DND-41 (cell line): ENCODE measurements at regions not wholly inside any gene's neighbourhood (a gene's known extent, or its start where the extent isn't known, plus 50 kb on each side); places are given as distances from the start of the nearest gene placed in this dataset.
"Not testable (repeated sequence)": the region's sequence is repeated elsewhere in the genome, so short reads cannot be mapped to it uniquely, and the experiment has no call there.

ENCODE experiments used
- ATAC-seq: fragments of 200-7000 bp; cut with Tn5 transposase; 3 replicates; pipeline ENCODE4 v1.9.1; 2021; ENCODE audit warnings: low read depth; ENCODE audit not compliant: insufficient read depth
- DNase-seq: peaks from one replicate; pipeline ENCODE4 v3.0.0-alpha.2; 2020
- H2AFZ ChIP-seq: 2 replicates; pipeline ENCODE4 v1.6.0; 2012; ENCODE audit warnings: low read depth, low read length
- H3K27ac ChIP-seq: 2 replicates; pipeline ENCODE4 v1.5.1; 2012; ENCODE audit warnings: low read length, inconsistent platforms
- H3K27me3 ChIP-seq: fragments of 200-600 bp; sonication (generic); 2 replicates; pipeline ENCODE4 v1.6.0; 2012; ENCODE audit warnings: low read length, mild to moderate bottlenecking, inconsistent platforms; ENCODE audit not compliant: insufficient read depth, poor library complexity
- H3K36me3 ChIP-seq: 2 replicates; pipeline ENCODE4 v1.5.1; 2012; ENCODE audit warnings: low read length, inconsistent platforms; ENCODE audit not compliant: insufficient read depth
- H3K4me1 ChIP-seq: 2 replicates; pipeline ENCODE4 v1.5.1; 2012; ENCODE audit warnings: mild to moderate bottlenecking, low read length; ENCODE audit not compliant: insufficient read depth
- H3K4me2 ChIP-seq: 2 replicates; pipeline ENCODE4 v1.6.0; 2012; ENCODE audit warnings: mild to moderate bottlenecking, moderate library complexity, low read length, inconsistent platforms; ENCODE audit not compliant: insufficient read depth
- H3K4me3 ChIP-seq, 2 experiments: fragments of 200-600 bp in 1 of 2; shearing (Covaris generic) in 1 of 2; 2 replicates each; pipeline ENCODE4 v1.5.1; 2012 to 2016; ENCODE audit warnings: inconsistent platforms in 2 of 2, low read length in 2 of 2, mild to moderate bottlenecking in 2 of 2, low read depth in 1 of 2, moderate library complexity in 1 of 2
- H3K79me2 ChIP-seq: 2 replicates; pipeline ENCODE4 v1.6.0; 2012; ENCODE audit warnings: low read length, inconsistent platforms; ENCODE audit not compliant: insufficient read depth
- H3K9ac ChIP-seq: 2 replicates; pipeline ENCODE4 v1.6.0; 2012; ENCODE audit warnings: low read depth, mild to moderate bottlenecking, inconsistent platforms, low read length, moderate library complexity
- H3K9me3 ChIP-seq: 2 replicates; pipeline ENCODE4 v1.5.1; 2012; ENCODE audit warnings: low read length, moderate library complexity, mild to moderate bottlenecking, inconsistent platforms; ENCODE audit not compliant: insufficient read depth, severe bottlenecking
- H4K20me1 ChIP-seq: 2 replicates; pipeline ENCODE4 v1.6.0; 2012; ENCODE audit warnings: low read length; ENCODE audit not compliant: insufficient read depth
- EZH2 ChIP-seq: IDR thresholded peaks from 3 replicates; pipeline ENCODE4 v1.6.1; 2012; ENCODE audit warnings: borderline replicate concordance, low read depth, mild to moderate bottlenecking, moderate library complexity, low read length, inconsistent platforms; ENCODE audit not compliant: severe bottlenecking
- TF ChIP-seq, protein P1 (sequence below): IDR thresholded peaks from 2 replicates; pipeline ENCODE4 v1.5.1; 2012; ENCODE audit warnings: borderline replicate concordance, low read length, moderate library complexity, mild to moderate bottlenecking; ENCODE audit not compliant: poor library complexity, severe bottlenecking; ENCODE audit errors: extremely low read depth

DNA sequence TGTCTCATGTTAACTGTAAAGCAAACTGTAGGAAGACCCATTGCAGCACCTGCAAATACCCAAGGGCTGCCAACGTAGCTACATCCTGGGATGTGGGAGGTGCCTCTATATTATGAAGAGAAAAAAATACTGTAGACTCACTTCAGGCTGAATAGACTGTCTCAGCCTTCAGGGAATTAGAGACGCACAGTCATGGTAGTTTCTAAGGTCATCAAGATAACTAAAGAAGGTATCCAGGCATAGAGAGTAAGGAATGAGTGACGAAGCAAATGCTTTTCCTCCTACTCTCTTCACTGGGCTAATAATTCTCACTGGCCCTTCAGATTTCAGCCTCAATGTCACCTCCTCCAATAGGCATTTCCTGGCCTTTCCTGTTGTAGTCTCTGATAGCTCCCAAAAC, 121.6 kb upstream of the ECI2 start:
- Histone ChIP-seq H3K9ac (no peak overlapping the region), H3K79me2 (no peaks in the 10 kb centered on the region), H3K9me3 (peaks cover 3% of the 10 kb centered on the region), H3K27me3 (no peaks in the 10 kb centered on the region), H3K4me2 (no peak overlapping the region), H3K4me1 (no peaks in the 10 kb centered on the region), H3K27ac (no peak overlapping the region), H3K36me3 (no peaks in the 10 kb centered on the region), H3K4me3 (no peak overlapping the region), H4K20me1 (no peaks in the 10 kb centered on the region), H2AFZ (no peak overlapping the region)
- no peak for DNase-seq
- TF ChIP-seq, protein P1, sequence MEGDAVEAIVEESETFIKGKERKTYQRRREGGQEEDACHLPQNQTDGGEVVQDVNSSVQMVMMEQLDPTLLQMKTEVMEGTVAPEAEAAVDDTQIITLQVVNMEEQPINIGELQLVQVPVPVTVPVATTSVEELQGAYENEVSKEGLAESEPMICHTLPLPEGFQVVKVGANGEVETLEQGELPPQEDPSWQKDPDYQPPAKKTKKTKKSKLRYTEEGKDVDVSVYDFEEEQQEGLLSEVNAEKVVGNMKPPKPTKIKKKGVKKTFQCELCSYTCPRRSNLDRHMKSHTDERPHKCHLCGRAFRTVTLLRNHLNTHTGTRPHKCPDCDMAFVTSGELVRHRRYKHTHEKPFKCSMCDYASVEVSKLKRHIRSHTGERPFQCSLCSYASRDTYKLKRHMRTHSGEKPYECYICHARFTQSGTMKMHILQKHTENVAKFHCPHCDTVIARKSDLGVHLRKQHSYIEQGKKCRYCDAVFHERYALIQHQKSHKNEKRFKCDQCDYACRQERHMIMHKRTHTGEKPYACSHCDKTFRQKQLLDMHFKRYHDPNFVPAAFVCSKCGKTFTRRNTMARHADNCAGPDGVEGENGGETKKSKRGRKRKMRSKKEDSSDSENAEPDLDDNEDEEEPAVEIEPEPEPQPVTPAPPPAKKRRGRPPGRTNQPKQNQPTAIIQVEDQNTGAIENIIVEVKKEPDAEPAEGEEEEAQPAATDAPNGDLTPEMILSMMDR: no peak
- no peak for TF ChIP-seq EZH2
- ATAC-seq: no peak

DNA sequence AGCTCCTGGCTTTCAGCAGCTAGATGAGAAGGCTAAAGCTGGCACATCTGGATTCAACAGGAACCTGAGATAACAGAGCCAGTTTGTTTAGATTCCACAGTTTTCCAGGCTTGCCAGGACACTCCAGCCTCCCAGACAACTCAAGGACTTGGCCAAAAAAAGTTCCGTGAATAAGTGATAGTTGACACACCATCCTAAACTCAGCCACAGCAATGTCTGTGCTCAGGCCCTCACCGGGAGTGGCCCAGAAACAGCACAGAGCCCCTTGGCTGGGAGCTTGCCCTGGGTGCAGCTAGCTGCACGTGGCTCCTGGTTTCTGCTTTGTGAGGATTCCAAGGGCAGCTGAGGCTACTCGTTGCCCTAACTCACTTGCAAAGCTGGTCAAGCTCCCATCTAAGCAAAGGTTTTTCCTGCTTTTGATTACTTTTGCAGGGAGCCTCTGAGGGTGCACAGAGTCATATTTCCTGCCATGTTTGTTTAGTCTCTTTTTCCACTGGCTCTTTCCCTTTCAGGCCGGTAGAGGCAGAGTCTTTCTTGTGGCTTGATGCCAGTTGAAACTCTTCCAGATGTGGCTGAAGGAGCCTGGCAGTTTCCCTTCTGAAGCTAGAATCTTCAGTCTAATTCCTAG, 118.3 kb upstream of the ECI2 start:
- Histone ChIP-seq H3K9ac (no peak overlapping the region), H4K20me1 (no peaks in the 10 kb centered on the region), H3K4me1 (no peaks in the 10 kb centered on the region), H3K4me3 (no peak overlapping the region), H3K27ac (no peak overlapping the region), H3K36me3 (no peaks in the 10 kb centered on the region), H3K9me3 (peaks cover 3% of the 10 kb centered on the region), H3K79me2 (no peaks in the 10 kb centered on the region), H2AFZ (no peak overlapping the region), H3K27me3 (no peaks in the 10 kb centered on the region), H3K4me2 (no peak overlapping the region)
- DNase-seq: no peak
- ATAC-seq: no peak
- TF ChIP-seq, protein P1: peak; percentile 5
- no peak for TF ChIP-seq EZH2

DNA sequence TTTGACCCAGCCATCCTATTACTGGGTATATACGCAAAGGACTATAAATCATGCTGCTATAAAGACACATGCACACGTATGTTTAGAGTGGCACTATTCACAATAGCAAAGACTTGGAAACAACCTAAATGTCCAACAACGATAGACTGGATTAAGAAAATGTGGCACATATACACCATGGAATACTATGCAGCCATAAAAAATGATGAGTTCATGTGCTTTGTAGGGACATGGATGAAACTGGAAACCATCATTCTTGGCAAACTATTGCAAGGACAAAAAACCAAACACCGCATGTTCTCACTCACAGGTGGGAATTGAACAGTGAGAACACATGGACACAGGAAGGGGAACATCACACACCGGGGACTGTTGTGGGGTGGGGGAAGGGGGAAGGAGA, 117.1 kb upstream of the ECI2 start:
- H3K27me3 ChIP-seq, H3K4me1 ChIP-seq, H2AFZ ChIP-seq, H3K79me2 ChIP-seq, ATAC-seq, H4K20me1 ChIP-seq, H3K9ac ChIP-seq, DNase-seq, H3K36me3 ChIP-seq, H3K9me3 ChIP-seq, H3K4me2 ChIP-seq, H3K4me3 ChIP-seq, H3K27ac ChIP-seq: not testable (repeated sequence)

DNA sequence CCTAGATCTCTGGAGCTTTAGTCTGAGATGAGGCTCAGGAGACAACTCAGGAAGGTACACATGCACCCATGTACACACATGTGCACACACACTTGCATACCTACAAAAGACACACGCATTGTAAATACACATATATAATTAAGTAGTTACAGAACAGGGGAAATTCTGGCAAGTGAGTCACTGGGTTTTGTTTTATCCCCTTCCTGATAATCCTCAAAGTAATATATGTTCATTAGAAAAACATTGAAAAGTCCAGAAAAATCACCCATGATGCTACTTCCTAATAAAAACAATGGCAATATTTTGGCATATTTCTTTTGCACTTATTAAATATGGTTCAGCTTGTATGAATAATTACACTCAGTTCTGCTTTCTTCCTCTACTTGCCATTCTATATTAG, 115.3 kb upstream of the ECI2 start:
- ATAC-seq (no peak), DNase-seq (no peak)
- H3K4me1 ChIP-seq: no peaks in the 10 kb centered on the region
- H3K4me2 ChIP-seq: no peak overlapping the region
- H4K20me1 ChIP-seq: no peaks in the 10 kb centered on the region
- H3K36me3 ChIP-seq: no peaks in the 10 kb centered on the region
- no peak overlapping the region for H3K9ac ChIP-seq
- H3K9me3 ChIP-seq: peaks cover 3% of the 10 kb centered on the region
- no peak overlapping the region for H3K4me3 ChIP-seq
- H3K79me2 ChIP-seq: no peaks in the 10 kb centered on the region
- H3K27me3 ChIP-seq: no peaks in the 10 kb centered on the region
- no peak overlapping the region for H2AFZ ChIP-seq
- H3K27ac ChIP-seq: no peak overlapping the region
- TF ChIP-seq EZH2: no peak
- TF ChIP-seq, protein P1: no peak

DNA sequence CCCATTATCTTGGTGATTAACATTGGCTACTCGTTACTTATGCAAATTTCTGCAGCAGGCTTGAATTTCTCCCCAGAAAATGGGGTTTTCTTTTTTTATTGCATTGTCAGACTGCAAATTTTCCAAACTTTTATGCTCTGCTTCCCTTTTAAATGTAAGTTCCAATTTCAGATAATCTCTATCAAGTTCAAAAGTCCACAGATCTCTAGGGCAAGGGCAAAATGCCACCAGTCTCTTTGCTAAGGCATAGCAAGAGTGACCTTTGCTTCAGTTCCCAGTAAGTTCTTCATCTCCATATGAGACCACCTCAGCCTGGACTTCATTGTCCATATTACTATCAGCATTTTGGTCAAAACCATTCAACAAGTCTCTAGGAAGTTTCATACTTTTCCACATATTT, 108.5 kb upstream of the ECI2 start:
- H3K36me3 ChIP-seq, H3K9me3 ChIP-seq, H3K4me1 ChIP-seq, H3K27ac ChIP-seq, ATAC-seq, H3K4me3 ChIP-seq, H3K27me3 ChIP-seq, H3K9ac ChIP-seq, H3K79me2 ChIP-seq, H2AFZ ChIP-seq, H4K20me1 ChIP-seq, DNase-seq, H3K4me2 ChIP-seq: not testable (repeated sequence)
